Endothelial cell (in vitro differentiated cells): ENCODE measurements at regions not wholly inside any gene's neighbourhood (a gene's known extent, or its start where the extent isn't known, plus 50 kb on each side); places are given as distances from the start of the nearest gene placed in this dataset.

Source experiments
- DNase-seq: peaks from one replicate; pipeline ENCODE4 v3.0.0; 2021; ENCODE audit warnings: low spot score
- H3K27ac Mint-ChIP-seq: one replicate; pipeline ENCODE4 v1.8.0; 2021; ENCODE audit warnings: mixed read lengths, inconsistent platforms; ENCODE audit not compliant: unreplicated experiment
- H3K27me3 Mint-ChIP-seq: one replicate; pipeline ENCODE4 v1.8.0; 2021; ENCODE audit warnings: mild to moderate bottlenecking, moderate library complexity, mixed read lengths, inconsistent platforms; ENCODE audit not compliant: unreplicated experiment
- H3K36me3 Mint-ChIP-seq: one replicate; pipeline ENCODE4 v1.8.0; 2021; ENCODE audit warnings: mild to moderate bottlenecking, low read depth, mixed read lengths, inconsistent platforms; ENCODE audit not compliant: unreplicated experiment
- H3K4me1 Mint-ChIP-seq: one replicate; pipeline ENCODE4 v1.8.0; 2021; ENCODE audit warnings: mild to moderate bottlenecking, mixed read lengths, inconsistent platforms; ENCODE audit not compliant: unreplicated experiment
- H3K4me3 Mint-ChIP-seq: one replicate; pipeline ENCODE4 v1.8.0; 2021; ENCODE audit warnings: mild to moderate bottlenecking, mixed read lengths, inconsistent platforms; ENCODE audit not compliant: unreplicated experiment
- H3K9me3 Mint-ChIP-seq: one replicate; pipeline ENCODE4 v1.8.0; 2021; ENCODE audit warnings: mixed read lengths, inconsistent platforms; ENCODE audit not compliant: unreplicated experiment
- CTCF ChIP-seq: fragments of 200-600 bp; sonication (generic); IDR thresholded peaks from one replicate; pipeline ENCODE4 v1.5.0; 2021; ENCODE audit warnings: antibody characterized with exemption; ENCODE audit not compliant: unreplicated experiment

GRCh38 chr5:3119435-3119834, 368.0 kb upstream of the IRX2 start:
- Mint-ChIP-seq H3K4me3 (no peak overlapping the region), H3K36me3 (peaks cover 3% of the 10 kb centered on the region), H3K4me1 (peaks cover 9% of the 10 kb centered on the region), H3K27ac (no peak overlapping the region), H3K27me3 (peaks cover 4% of the 10 kb centered on the region), H3K9me3 (no peaks in the 10 kb centered on the region)
- TF ChIP-seq CTCF, result no peak
- DNase-seq, result no peak

GRCh38 chr5:3118340-3118739, 366.9 kb upstream of the IRX2 start:
- no peak for TF ChIP-seq CTCF
- no peak for DNase-seq
- Mint-ChIP-seq H3K27me3 (peaks cover 4% of the 10 kb centered on the region), H3K4me1 (peaks cover 7% of the 10 kb centered on the region), H3K27ac (no peak overlapping the region), H3K36me3 (peaks cover 3% of the 10 kb centered on the region), H3K4me3 (no peak overlapping the region), H3K9me3 (no peaks in the 10 kb centered on the region)

GRCh38 chr5:3116366-3116765, 364.9 kb upstream of the IRX2 start:
- H3K4me3 Mint-ChIP-seq, result no peak overlapping the region
- peaks cover 3% of the 10 kb centered on the region for H3K36me3 Mint-ChIP-seq
- no peak overlapping the region for H3K27ac Mint-ChIP-seq
- H3K9me3 Mint-ChIP-seq, result no peaks in the 10 kb centered on the region
- no peak for TF ChIP-seq CTCF
- DNase-seq, result no peak
- peaks cover 4% of the 10 kb centered on the region for H3K27me3 Mint-ChIP-seq
- no peaks in the 10 kb centered on the region for H3K4me1 Mint-ChIP-seq

- no peak for TF ChIP-seq CTCF
- H3K4me3 Mint-ChIP-seq, result no peak overlapping the region
- H3K9me3 Mint-ChIP-seq, result no peaks in the 10 kb centered on the region
- DNase-seq, result no peak
- no peaks in the 10 kb centered on the region for H3K4me1 Mint-ChIP-seq
- H3K36me3 Mint-ChIP-seq, result peaks cover 3% of the 10 kb centered on the region
- peaks cover 6% of the 10 kb centered on the region for H3K27me3 Mint-ChIP-seq
- no peak overlapping the region for H3K27ac Mint-ChIP-seq
Measured at GRCh38 chr5:3114467-3114866, 363.0 kb upstream of the IRX2 start.

GRCh38 chr5:3110371-3110770, 358.9 kb upstream of the IRX2 start:
- peaks cover 2% of the 10 kb centered on the region for H3K9me3 Mint-ChIP-seq
- peaks cover 1% of the 10 kb centered on the region for H3K36me3 Mint-ChIP-seq
- H3K4me3 Mint-ChIP-seq, result no peak overlapping the region
- TF ChIP-seq CTCF, result no peak
- H3K4me1 Mint-ChIP-seq, result no peaks in the 10 kb centered on the region
- H3K27ac Mint-ChIP-seq, result no peak overlapping the region
- peaks cover 2% of the 10 kb centered on the region for H3K27me3 Mint-ChIP-seq
- no peak for DNase-seq
